GM19239 (cell line): ENCODE measurements at regions not wholly inside any gene's neighbourhood (a gene's known extent, or its start where the extent isn't known, plus 50 kb on each side); places are given as distances from the start of the nearest gene placed in this dataset.
A peak's percentile ranks its signal among the peaks of the same experiment; 100 is the strongest.
"Not testable (repeated sequence)": the region's sequence is repeated elsewhere in the genome, so short reads cannot be mapped to it uniquely, and the experiment has no call there.

Experiments used
- DNase-seq: peaks from one replicate; pipeline ENCODE4 v3.0.0; 2011; ENCODE audit warnings: low spot score; ENCODE audit not compliant: insufficient read length
- FAIRE-seq: peaks from 2 replicates; lab custom pipeline; 2011; peaks lifted over from hg19 to GRCh38; lab: Jason Lieb, UNC

DNA sequence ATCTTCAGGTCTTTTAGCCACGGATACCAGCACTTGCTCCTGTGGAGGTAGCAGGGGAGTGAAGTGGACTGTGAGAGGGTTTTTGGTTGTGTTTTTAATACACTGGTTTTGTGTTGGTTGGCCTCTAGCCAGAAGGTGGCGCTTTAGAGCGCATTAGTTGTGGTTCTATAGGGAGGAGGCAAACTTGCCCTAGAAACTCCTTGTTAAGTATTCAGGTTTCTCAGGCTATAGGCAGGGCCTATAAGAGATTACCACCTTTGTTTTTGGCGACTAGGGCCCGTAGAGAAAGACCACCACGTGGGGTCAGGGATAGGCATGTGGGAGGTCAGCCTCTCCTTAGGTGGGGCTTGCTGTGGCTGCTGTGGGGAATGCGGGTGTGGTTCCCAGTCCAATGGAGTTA is 221.6 kb upstream of the SPANXN4 start:
- DNase-seq (no peak), FAIRE-seq (no peak)

DNA sequence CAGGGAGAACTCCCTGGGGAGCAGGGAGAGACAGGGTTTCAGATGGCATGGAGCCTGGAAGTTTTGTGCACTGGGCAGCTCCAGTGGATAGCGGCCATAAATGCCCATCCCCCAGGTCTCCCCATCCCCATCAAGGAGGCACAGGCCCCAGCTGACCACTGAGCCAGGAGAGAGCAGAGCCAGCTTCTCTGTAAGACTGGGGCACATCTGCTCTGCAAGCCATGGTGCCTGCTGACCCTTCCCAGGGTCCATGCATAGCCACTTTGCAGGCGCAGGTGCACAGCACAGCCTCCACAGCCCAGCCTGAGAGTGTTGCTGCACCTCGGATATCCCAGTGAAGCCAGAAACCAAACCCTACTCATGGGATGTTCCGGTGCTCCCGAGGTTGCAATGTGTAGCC is 206.3 kb upstream of the SPANXN4 start:
- no peak for DNase-seq
- no peak for FAIRE-seq

DNA sequence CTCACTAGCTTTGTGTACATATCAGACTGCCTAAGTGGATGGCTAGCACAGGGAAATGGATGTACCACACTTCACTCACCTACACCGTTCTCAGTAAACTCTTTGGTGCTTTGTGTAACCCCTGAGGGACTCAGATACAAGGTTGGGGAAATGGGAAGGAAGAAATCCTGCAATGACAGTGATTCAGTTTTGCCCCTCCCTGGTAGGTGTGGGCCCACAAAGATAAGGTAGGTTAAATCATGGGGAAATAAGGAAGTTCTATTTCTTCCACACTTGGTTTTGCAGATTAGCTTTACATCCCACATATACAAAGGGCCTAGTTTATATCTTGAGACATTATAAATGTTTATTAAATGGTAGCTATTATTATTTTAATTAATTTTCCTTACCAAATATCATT is 197.6 kb upstream of the SPANXN4 start:
- FAIRE-seq: peak; percentile 28
- no peak for DNase-seq

GRCh38 chrX:142831961-142832530 is 193.7 kb upstream of the SPANXN4 start:
- no peak for FAIRE-seq
- DNase-seq: no peak

DNA sequence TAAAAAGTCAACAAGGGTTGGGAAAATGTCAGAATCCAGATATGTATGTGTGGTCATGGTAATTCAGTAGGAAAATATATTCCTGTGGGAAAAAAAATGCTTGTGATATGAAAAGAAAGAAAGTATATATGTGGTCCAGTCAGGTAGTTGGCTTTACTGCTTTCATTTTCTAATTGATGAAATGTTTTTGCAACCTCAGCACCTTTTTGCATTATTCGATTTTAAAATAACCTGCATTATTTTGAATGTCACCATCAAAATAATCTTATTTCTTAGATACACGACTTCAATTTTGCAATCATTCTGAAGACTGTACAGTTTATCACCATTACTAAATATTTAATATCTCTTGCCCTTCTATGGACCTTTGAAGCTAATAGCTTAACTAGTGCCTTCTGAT is 170.8 kb upstream of the SPANXN4 start:
- FAIRE-seq: no peak

GRCh38 chrX:142860944-142861343 is 164.8 kb upstream of the SPANXN4 start:
- no peak for FAIRE-seq
- DNase-seq: no peak

More for the DNA sequence above, 170.8 kb upstream of the SPANXN4 start:
- DNase-seq: no peak

DNA sequence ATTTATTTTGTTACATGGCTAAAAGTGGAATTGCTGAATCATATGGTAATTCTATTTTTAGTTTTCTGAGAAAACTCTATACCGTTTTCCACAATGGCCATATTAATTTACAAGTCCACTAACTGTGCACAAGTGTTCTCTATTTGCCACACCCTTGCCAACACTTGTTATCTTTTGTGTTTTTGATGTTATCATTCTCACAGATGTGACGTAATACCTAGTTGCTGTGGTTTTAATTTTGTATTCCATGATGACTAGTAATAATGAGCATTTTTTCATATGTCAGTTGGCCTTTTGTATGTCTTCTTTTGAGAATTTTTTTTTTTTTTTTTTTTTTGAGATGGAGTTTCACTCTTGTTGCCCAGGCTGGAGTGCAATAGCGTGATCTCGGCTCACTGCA is 164.2 kb upstream of the SPANXN4 start:
- FAIRE-seq: no peak
- DNase-seq: no peak

DNA sequence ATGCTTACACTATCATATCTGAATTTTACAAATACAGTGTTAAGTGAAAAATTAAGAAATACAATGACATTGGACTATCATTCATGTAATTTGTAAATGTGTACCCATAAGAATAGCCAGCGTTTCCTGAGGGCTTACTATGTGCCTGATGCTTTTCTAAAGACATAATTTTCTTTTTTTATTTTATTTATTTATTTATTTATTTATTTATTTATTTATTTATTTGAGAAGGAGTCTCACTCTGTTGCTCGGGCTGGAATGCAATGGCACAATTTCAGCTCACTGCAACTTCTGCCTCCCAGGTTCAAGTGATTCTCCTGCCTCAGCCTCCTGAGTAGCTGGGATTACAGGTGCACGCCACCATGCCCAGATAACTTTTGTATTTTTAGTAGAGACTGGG is 159.5 kb upstream of the SPANXN4 start:
- DNase-seq, FAIRE-seq: not testable (repeated sequence)

- FAIRE-seq (no peak), DNase-seq (no peak)
Measured at GRCh38 chrX:142873214-142873613, 152.5 kb upstream of the SPANXN4 start.

- DNase-seq: no peak
- no peak for FAIRE-seq
Measured at GRCh38 chrX:142884881-142885280, 140.8 kb upstream of the SPANXN4 start.

GRCh38 chrX:142891046-142891445 is 134.7 kb upstream of the SPANXN4 start:
- FAIRE-seq: no peak
- no peak for DNase-seq

DNA sequence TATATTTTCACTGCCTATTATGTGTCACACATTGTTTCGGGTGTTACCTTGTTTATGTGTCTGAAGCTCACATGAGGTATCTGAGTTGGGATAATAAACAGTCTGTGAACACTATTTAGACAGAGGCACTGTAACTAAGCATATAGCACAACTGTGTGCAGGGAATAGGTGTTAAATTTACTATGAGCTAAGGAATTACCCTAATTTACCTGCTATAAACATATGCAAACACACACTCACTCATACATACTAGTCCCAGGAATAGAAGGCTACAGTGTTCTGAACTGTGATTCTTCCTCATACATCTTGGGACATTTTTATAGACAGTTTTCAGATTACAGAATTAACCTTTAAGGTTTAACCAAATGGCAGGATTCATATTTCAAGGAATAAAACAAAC is 127.6 kb upstream of the SPANXN4 start:
- DNase-seq (no peak), FAIRE-seq (no peak)

GRCh38 chrX:142923201-142923600 is 102.5 kb upstream of the SPANXN4 start:
- FAIRE-seq (no peak), DNase-seq (no peak)

- DNase-seq (no peak), FAIRE-seq (no peak)
Measured at GRCh38 chrX:142938793-142939192, 86.9 kb upstream of the SPANXN4 start.

- not testable (repeated sequence) for FAIRE-seq
Measured at GRCh38 chrX:142972147-142972809, 53.5 kb upstream of the SPANXN4 start.

More at GRCh38 chrX:142972147-142972809, 53.5 kb upstream of the SPANXN4 start:
- DNase-seq: not testable (repeated sequence)
